GM23338 (cell line): ENCODE measurements at regions not wholly inside any gene's neighbourhood (a gene's known extent, or its start where the extent isn't known, plus 50 kb on each side); places are given as distances from the start of the nearest gene placed in this dataset.

Experiments used
- ATAC-seq: fragments of 200-7000 bp; cut with Tn5 transposase; 3 replicates; pipeline ENCODE4 v1.9.1; 2020
- DNase-seq: peaks from one replicate; pipeline ENCODE4 v3.0.0-alpha.2; 2015; ENCODE audit warnings: low spot score
- H2AFZ ChIP-seq: fragments of 200-600 bp; sonication (generic); 2 replicates; pipeline ENCODE4 v1.8.0; 2016; ENCODE audit warnings: antibody characterized with exemption, mild to moderate bottlenecking, moderate library complexity
- H3F3A ChIP-seq: fragments of 200-600 bp; sonication (generic); replicated peaks from 2 replicates; pipeline ENCODE4 v1.8.0; 2017; ENCODE audit warnings: antibody characterized with exemption, mixed run types, low read depth
- H3K27ac ChIP-seq: fragments of 200-600 bp; sonication (generic); 2 replicates; pipeline ENCODE4 v1.6.1; 2016; ENCODE audit warnings: low read depth
- H3K27me3 ChIP-seq: fragments of 200-600 bp; sonication (generic); 2 replicates; pipeline ENCODE4 v1.8.0; 2016; ENCODE audit warnings: mild to moderate bottlenecking, mixed run types, moderate library complexity; ENCODE audit not compliant: insufficient read depth
- H3K36me3 ChIP-seq: fragments of 200-600 bp; sonication (generic); 2 replicates; pipeline ENCODE4 v1.8.0; 2016; ENCODE audit warnings: mild to moderate bottlenecking; ENCODE audit not compliant: insufficient read depth
- H3K4me1 ChIP-seq: fragments of 200-600 bp; sonication (generic); 2 replicates; pipeline ENCODE4 v1.8.0; 2016; ENCODE audit warnings: mild to moderate bottlenecking, moderate library complexity; ENCODE audit not compliant: insufficient read depth
- H3K4me2 ChIP-seq: fragments of 200-600 bp; sonication (generic); 2 replicates; pipeline ENCODE4 v1.7.1; 2017; ENCODE audit warnings: mixed run types
- H3K4me3 ChIP-seq: fragments of 200-600 bp; sonication (generic); 2 replicates; pipeline ENCODE4 v1.6.1; 2016; ENCODE audit warnings: mixed run types
- H3K79me2 ChIP-seq: fragments of 200-600 bp; sonication (generic); replicated peaks from 2 replicates; pipeline ENCODE4 v1.8.0; 2017; ENCODE audit warnings: mild to moderate bottlenecking; ENCODE audit not compliant: insufficient read depth
- H3K9me2 ChIP-seq: fragments of 200-600 bp; sonication (generic); 2 replicates; pipeline ENCODE4 v1.8.0; 2017; ENCODE audit not compliant: insufficient read depth
- H4K20me1 ChIP-seq: fragments of 200-600 bp; sonication (generic); replicated peaks from 2 replicates; pipeline ENCODE4 v1.8.0; 2017; ENCODE audit warnings: mild to moderate bottlenecking; ENCODE audit not compliant: insufficient read depth
- H3K27ac Mint-ChIP-seq: 2 replicates; pipeline ENCODE4 v1.8.0; 2020; ENCODE audit warnings: inconsistent platforms, mild to moderate bottlenecking, moderate library complexity, mixed read lengths
- H3K27me3 Mint-ChIP-seq: 3 replicates; pipeline ENCODE4 v1.8.0; 2022; ENCODE audit warnings: low read depth, mild to moderate bottlenecking, moderate library complexity, mixed read lengths, inconsistent platforms; ENCODE audit not compliant: insufficient read depth, poor library complexity
- H3K36me3 Mint-ChIP-seq: 3 replicates; pipeline ENCODE4 v1.8.0; 2021; ENCODE audit warnings: low read depth, mild to moderate bottlenecking, inconsistent platforms, moderate library complexity, mixed read lengths
- H3K4me1 Mint-ChIP-seq: 3 replicates; pipeline ENCODE4 v1.8.0; 2020; ENCODE audit warnings: mild to moderate bottlenecking, inconsistent platforms, mixed read lengths
- H3K4me3 Mint-ChIP-seq: 3 replicates; pipeline ENCODE4 v1.8.0; 2021; ENCODE audit warnings: moderate library complexity, mild to moderate bottlenecking, inconsistent platforms, mixed read lengths
- H3K9me3 Mint-ChIP-seq: 3 replicates; pipeline ENCODE4 v1.8.0; 2020; ENCODE audit warnings: moderate library complexity, mild to moderate bottlenecking, inconsistent platforms, mixed read lengths
- CREB1 ChIP-seq: fragments of 250-450 bp; sonication (Bioruptor Pico); IDR thresholded peaks from 2 replicates; pipeline ENCODE4 v1.5.0; 2020; ENCODE audit warnings: low read depth, mild to moderate bottlenecking, moderate library complexity
- ETS1 ChIP-seq: IDR thresholded peaks from 2 replicates; pipeline ENCODE4 v1.6.1; 2016; ENCODE audit warnings: antibody characterized with exemption
- EZH2 ChIP-seq: fragments of 200-600 bp; sonication (generic); IDR thresholded peaks from one replicate; pipeline ENCODE4 v1.8.0; 2017; ENCODE audit warnings: antibody characterized with exemption, mild to moderate bottlenecking, low read depth; ENCODE audit not compliant: unreplicated experiment
- EZH2phosphoT487 ChIP-seq: fragments of 200-600 bp; sonication (generic); IDR thresholded peaks from one replicate; pipeline ENCODE4 v1.8.1; 2018; ENCODE audit warnings: antibody characterized with exemption; ENCODE audit not compliant: unreplicated experiment
- JUNB ChIP-seq: IDR thresholded peaks from one replicate; pipeline ENCODE4 v1.6.1; 2016; ENCODE audit warnings: antibody characterized with exemption; ENCODE audit not compliant: unreplicated experiment
- POLR2AphosphoS5 ChIP-seq: IDR thresholded peaks from 2 replicates; pipeline ENCODE4 v1.6.1; 2016; ENCODE audit warnings: antibody characterized with exemption, low read depth
- REST ChIP-seq: IDR thresholded peaks from one replicate; pipeline ENCODE4 v1.6.1; 2018; ENCODE audit warnings: antibody characterized with exemption; ENCODE audit not compliant: unreplicated experiment
- STAT1 ChIP-seq: IDR thresholded peaks from one replicate; pipeline ENCODE4 v1.6.1; 2016; ENCODE audit warnings: antibody characterized with exemption; ENCODE audit not compliant: unreplicated experiment
- ZNF114 ChIP-seq: fragments of 250-450 bp; sonication (Bioruptor Pico); IDR thresholded peaks from 2 replicates; pipeline ENCODE4 v1.5.0; 2020; ENCODE audit warnings: mild to moderate bottlenecking, moderate library complexity
- ZNF331 ChIP-seq: fragments of 250-450 bp; sonication (Bioruptor Pico); IDR thresholded peaks from 2 replicates; pipeline ENCODE4 v1.5.0; 2020; ENCODE audit warnings: low read depth, mild to moderate bottlenecking, moderate library complexity
- TF ChIP-seq, protein P1 (sequence below): fragments of 250-450 bp; sonication (Bioruptor Pico); IDR thresholded peaks from 2 replicates; pipeline ENCODE4 v1.5.0; 2020; ENCODE audit warnings: mild to moderate bottlenecking, moderate library complexity

- no peak for DNase-seq
- Mint-ChIP-seq H3K9me3 (peaks cover 23% of the 10 kb centered on the region), H3K36me3 (peaks cover 19% of the 10 kb centered on the region), H3K27me3 (peaks cover 3% of the 10 kb centered on the region), H3K27ac (no peak overlapping the region), H3K4me1 (no peaks in the 10 kb centered on the region; the same call in 2 of the 3 replicates), H3K4me3 (no peak overlapping the region)
- ATAC-seq, result no peak
- Histone ChIP-seq H3K4me3 (no peak overlapping the region), H3F3A (no peaks in the 10 kb centered on the region), H3K79me2 (no peaks in the 10 kb centered on the region), H3K27me3 (no peaks in the 10 kb centered on the region), H4K20me1 (no peaks in the 10 kb centered on the region), H3K4me1 (no peaks in the 10 kb centered on the region), H3K36me3 (no peaks in the 10 kb centered on the region), H3K27ac (no peak overlapping the region), H2AFZ (no peak overlapping the region), H3K9me2 (no peaks in the 10 kb centered on the region; the same call in 1 of the 2 replicates), H3K4me2 (no peak overlapping the region)
- no peak for TF ChIP-seq JUNB
- TF ChIP-seq EZH2, result no peak
Observed at GRCh38 chr12:91968076-91968776, 177.4 kb downstream of the BTG1 start.

DNA sequence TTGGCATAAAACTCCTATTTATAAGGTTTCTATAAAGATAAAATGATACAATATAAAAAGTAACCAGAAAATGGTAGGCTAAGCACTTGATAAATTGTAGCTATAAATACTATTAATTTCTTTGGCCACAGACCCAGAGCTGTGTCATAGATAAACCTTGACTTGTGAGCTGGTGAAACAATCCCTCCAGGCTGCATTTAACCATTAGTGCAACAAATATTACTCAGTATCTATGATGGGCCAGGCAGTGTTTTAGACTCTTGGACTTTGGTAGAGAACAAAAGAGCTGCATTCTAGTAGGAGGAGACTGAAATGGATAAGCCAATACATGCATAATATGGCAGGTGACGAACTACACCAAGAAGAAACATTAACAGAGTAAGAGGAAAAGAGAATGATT, 178.1 kb downstream of the BTG1 start:
- ATAC-seq (no peak), DNase-seq (no peak)
- H3K27ac ChIP-seq, result no peak overlapping the region
- Mint-ChIP-seq H3K36me3 (peaks cover 19% of the 10 kb centered on the region), H3K4me1 (no peaks in the 10 kb centered on the region; the same call in 2 of the 3 replicates), H3K9me3 (peaks cover 23% of the 10 kb centered on the region), H3K27me3 (peaks cover 3% of the 10 kb centered on the region), H3K27ac (no peak overlapping the region), H3K4me3 (no peak overlapping the region)
- H3K27me3 ChIP-seq, result no peaks in the 10 kb centered on the region
- no peaks in the 10 kb centered on the region for H3K36me3 ChIP-seq
- no peaks in the 10 kb centered on the region for H3K4me1 ChIP-seq
- H4K20me1 ChIP-seq, result no peaks in the 10 kb centered on the region
- no peak overlapping the region for H3K4me3 ChIP-seq
- no peak overlapping the region for H2AFZ ChIP-seq
- no peaks in the 10 kb centered on the region for H3K79me2 ChIP-seq
- no peaks in the 10 kb centered on the region; the same call in 1 of the 2 replicates for H3K9me2 ChIP-seq
- H3K4me2 ChIP-seq, result no peak overlapping the region
- no peaks in the 10 kb centered on the region for H3F3A ChIP-seq
- TF ChIP-seq ZNF114, result no peak
- TF ChIP-seq EZH2phosphoT487, result no peak
- TF ChIP-seq ZNF331 (CRISPR knock-in tag), result no peak
- TF ChIP-seq CREB1 (CRISPR knock-in tag), result no peak
- TF ChIP-seq, protein P1, sequence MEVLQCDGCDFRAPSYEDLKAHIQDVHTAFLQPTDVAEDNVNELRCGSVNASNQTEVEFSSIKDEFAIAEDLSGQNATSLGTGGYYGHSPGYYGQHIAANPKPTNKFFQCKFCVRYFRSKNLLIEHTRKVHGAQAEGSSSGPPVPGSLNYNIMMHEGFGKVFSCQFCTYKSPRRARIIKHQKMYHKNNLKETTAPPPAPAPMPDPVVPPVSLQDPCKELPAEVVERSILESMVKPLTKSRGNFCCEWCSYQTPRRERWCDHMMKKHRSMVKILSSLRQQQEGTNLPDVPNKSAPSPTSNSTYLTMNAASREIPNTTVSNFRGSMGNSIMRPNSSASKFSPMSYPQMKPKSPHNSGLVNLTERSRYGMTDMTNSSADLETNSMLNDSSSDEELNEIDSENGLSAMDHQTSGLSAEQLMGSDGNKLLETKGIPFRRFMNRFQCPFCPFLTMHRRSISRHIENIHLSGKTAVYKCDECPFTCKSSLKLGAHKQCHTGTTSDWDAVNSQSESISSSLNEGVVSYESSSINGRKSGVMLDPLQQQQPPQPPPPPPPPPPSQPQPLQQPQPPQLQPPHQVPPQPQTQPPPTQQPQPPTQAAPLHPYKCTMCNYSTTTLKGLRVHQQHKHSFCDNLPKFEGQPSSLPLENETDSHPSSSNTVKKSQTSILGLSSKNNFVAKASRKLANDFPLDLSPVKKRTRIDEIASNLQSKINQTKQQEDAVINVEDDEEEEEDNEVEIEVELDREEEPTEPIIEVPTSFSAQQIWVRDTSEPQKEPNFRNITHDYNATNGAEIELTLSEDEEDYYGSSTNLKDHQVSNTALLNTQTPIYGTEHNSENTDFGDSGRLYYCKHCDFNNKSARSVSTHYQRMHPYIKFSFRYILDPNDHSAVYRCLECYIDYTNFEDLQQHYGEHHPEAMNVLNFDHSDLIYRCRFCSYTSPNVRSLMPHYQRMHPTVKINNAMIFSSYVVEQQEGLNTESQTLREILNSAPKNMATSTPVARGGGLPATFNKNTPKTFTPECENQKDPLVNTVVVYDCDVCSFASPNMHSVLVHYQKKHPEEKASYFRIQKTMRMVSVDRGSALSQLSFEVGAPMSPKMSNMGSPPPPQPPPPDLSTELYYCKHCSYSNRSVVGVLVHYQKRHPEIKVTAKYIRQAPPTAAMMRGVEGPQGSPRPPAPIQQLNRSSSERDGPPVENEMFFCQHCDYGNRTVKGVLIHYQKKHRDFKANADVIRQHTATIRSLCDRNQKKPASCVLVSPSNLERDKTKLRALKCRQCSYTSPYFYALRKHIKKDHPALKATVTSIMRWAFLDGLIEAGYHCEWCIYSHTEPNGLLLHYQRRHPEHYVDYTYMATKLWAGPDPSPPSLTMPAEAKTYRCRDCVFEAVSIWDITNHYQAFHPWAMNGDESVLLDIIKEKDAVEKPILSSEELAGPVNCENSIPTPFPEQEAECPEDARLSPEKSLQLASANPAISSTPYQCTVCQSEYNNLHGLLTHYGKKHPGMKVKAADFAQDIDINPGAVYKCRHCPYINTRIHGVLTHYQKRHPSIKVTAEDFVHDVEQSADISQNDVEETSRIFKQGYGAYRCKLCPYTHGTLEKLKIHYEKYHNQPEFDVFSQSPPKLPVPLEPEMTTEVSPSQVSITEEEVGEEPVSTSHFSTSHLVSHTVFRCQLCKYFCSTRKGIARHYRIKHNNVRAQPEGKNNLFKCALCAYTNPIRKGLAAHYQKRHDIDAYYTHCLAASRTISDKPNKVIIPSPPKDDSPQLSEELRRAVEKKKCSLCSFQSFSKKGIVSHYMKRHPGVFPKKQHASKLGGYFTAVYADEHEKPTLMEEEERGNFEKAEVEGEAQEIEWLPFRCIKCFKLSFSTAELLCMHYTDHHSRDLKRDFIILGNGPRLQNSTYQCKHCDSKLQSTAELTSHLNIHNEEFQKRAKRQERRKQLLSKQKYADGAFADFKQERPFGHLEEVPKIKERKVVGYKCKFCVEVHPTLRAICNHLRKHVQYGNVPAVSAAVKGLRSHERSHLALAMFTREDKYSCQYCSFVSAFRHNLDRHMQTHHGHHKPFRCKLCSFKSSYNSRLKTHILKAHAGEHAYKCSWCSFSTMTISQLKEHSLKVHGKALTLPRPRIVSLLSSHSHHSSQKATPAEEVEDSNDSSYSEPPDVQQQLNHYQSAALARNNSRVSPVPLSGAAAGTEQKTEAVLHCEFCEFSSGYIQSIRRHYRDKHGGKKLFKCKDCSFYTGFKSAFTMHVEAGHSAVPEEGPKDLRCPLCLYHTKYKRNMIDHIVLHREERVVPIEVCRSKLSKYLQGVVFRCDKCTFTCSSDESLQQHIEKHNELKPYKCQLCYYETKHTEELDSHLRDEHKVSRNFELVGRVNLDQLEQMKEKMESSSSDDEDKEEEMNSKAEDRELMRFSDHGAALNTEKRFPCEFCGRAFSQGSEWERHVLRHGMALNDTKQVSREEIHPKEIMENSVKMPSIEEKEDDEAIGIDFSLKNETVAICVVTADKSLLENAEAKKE (CRISPR knock-in tag), result no peak
- no peak for TF ChIP-seq POLR2AphosphoS5
- no peak for TF ChIP-seq EZH2
- TF ChIP-seq STAT1, result no peak
- no peak for TF ChIP-seq JUNB
- TF ChIP-seq ETS1, result no peak
- TF ChIP-seq REST, result no peak
